ENCODE measurements at regions not wholly inside any gene's neighbourhood (a gene's known extent, or its start where the extent isn't known, plus 50 kb on each side); places are given as distances from the start of the nearest gene placed in this dataset.

- TF ChIP-seq, protein P1, sequence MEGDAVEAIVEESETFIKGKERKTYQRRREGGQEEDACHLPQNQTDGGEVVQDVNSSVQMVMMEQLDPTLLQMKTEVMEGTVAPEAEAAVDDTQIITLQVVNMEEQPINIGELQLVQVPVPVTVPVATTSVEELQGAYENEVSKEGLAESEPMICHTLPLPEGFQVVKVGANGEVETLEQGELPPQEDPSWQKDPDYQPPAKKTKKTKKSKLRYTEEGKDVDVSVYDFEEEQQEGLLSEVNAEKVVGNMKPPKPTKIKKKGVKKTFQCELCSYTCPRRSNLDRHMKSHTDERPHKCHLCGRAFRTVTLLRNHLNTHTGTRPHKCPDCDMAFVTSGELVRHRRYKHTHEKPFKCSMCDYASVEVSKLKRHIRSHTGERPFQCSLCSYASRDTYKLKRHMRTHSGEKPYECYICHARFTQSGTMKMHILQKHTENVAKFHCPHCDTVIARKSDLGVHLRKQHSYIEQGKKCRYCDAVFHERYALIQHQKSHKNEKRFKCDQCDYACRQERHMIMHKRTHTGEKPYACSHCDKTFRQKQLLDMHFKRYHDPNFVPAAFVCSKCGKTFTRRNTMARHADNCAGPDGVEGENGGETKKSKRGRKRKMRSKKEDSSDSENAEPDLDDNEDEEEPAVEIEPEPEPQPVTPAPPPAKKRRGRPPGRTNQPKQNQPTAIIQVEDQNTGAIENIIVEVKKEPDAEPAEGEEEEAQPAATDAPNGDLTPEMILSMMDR (conservative IDR thresholded peaks at IDR 0.05), result no peak
- no peak for TF ChIP-seq EZH2 (IDR thresholded peaks at IDR 0.05; ENCODE audit: low read depth)
Measured at GRCh38 chr11:32178692-32179091, 87.8 kb downstream of the RCN1 start.

Measured in PC-9 (cell line).